Activated CD8-positive, alpha-beta memory T cell treated with anti-CD3 and anti-CD28 coated beads, Interleukin-2, amount 50 U/mL, for 48 hours (primary cell): ENCODE measurements at regions not wholly inside any gene's neighbourhood (a gene's known extent, or its start where the extent isn't known, plus 50 kb on each side); places are given as distances from the start of the nearest gene placed in this dataset.
"Not testable (repeated sequence)": the region's sequence is repeated elsewhere in the genome, so short reads cannot be mapped to it uniquely, and the experiment has no call there.

Experiments
- DNase-seq: peaks from one replicate; pipeline ENCODE4 v3.0.0-alpha.2; 2020

DNA sequence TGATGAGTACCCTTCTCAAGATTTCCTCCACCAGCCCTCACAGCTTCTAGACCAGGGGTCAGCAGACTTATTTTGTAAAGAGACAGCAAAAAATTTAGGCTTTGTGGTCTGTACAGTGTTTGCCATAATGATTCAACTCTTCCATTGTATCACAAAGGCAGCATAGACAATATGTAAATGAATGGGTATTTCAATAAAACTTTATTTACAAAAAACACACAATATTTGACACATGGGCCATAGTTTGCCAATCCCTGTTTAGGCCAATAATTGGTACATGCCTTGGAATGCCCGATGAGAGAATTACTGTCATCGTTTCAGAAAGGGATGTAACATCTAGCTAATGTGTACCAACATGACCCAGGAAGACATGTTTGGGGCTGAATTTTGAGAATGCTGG lies 178.9 kb upstream of the GALNT2 start:
- no peak for DNase-seq

DNA sequence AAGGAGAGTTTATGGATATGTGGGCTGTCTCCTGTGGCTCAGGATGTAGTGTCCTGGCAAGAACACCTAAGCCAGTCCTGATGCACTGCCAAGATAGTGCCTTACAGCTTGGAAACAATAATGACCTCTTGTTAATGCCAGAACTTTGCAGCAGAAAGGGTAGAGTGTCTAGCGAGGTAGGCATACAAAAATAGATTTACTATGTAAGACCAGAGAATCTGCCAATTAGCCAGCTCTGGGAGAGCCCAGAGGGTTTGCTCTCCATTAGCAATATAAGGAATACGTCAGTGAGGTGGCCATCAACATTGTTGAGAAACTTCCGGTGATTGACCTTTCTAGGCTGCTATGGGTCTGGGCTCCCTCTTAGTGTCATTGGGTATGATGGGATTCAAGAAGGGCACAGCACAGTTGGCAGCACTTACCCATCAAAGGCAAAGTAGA lies 178.5 kb upstream of the GALNT2 start:
- no peak for DNase-seq

DNA sequence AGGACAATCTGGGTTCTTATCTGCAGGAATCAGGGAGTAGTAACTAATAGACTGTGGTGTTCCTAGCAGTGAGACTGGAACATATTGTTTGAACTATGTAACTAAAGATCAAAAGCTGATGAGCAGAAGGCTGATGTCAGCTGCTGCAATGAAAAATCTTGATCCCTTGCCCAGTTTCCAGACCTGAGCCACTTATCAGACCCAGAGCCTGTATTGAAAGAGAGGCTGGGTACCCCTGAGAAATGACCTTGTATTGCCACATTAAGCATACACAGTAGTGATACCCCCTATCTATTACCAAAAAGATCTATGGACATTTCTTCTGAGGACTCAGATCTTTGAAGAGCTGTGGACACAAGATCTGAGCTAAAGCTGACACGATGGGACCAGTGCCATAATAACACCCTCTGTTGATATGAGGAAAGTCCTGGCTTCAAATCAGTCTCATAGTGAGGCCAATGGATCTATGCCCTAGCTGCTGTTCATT lies 178.0 kb upstream of the GALNT2 start:
- DNase-seq, result no peak

DNA sequence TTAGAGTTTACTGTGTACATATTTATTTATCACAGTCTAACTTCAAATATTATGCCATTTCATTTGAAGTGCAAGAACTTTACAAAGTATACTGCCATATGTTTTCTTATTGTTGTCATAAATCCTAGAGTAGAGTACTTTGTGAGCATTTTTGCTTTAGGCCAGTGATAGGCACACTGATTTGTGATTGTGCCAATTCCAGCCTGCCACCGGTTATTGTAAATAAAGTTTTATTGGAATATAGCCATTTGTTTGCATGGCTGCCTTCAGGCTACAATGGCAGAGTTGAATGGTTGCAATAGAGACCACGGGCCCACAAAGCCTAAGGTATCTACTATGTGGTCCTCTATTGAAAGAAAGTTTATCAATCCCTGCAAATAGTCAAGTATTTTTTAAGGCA lies 175.8 kb upstream of the GALNT2 start:
- DNase-seq, result no peak

DNA sequence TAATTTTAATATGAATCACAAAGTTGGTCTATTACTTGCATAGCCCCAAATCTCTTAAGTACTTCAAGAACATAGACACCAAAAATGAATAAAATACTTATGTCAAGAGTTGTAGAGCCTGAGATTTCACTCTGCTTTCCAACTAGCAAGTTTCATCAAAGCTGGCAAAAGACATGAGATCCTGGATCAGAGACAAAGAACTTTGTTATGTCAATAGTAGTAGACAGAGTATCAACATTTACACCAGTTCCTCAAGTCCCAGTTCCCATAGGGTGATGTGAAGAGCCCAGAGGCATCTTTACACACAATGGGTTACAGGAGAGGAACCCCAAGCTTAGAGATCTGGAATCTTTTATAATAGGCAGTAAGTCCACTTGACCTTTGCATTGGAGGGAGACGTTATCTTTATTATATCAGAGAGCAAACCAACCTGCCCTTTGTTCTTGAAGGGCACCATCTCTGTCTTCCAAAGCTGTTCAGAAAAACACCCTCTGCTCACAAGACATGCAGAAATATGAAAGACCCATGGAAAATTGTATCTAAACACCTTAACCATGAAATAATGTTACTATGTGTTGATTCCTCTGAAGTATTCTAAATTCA lies 174.4 kb upstream of the GALNT2 start:
- no peak for DNase-seq

DNA sequence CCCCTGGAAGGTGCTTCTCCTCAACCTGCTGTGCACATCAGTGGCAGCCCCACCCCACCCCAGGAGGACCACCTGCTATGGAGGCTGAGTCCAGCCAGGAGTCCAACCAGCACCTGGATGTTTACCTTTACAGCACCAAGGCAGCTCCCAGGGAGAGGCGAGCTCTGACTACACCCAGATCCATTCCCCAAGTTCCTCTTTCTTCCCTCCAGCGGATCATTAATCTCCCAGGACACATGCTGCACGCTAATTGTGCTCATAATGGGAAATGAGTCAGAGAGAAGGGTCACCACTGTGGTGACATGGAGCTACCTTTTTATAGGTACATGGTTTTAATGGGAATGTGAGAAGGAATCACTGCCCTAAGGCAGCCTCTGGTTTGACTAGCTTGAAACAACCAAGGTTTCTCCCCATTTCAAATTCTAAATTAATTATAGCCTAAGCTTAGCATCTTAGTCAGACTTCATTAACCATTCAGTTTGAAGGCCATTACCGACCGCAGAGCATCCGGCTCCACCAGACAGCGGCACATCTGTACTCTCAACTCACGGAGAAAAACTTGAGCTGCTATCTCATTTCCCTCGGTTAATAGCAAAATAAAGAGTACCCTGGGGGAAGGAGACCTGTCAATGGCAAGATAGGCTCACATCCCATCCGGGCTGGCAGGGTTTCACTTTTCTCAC lies 173.1 kb upstream of the GALNT2 start:
- DNase-seq, result no peak

DNA sequence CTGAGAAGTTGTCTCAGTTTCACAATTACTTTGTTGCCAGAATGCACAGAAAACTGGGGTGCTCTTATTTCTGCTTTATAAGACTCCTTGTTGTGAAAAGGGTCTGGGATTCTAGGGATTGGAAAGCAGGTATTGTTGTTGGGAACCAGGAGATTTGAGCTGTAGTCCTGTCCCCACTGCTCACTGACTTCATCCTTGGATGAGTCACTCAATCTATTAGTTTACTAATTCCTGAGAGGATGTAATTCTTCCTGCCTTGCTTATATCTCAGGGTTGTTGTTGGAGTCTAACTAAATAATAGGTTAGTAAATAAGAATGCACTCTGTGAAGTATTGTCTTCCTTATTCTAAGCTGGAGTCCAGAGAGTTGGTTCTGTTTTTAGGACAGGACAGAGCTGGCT lies 172.5 kb upstream of the GALNT2 start:
- DNase-seq, result no peak

DNA sequence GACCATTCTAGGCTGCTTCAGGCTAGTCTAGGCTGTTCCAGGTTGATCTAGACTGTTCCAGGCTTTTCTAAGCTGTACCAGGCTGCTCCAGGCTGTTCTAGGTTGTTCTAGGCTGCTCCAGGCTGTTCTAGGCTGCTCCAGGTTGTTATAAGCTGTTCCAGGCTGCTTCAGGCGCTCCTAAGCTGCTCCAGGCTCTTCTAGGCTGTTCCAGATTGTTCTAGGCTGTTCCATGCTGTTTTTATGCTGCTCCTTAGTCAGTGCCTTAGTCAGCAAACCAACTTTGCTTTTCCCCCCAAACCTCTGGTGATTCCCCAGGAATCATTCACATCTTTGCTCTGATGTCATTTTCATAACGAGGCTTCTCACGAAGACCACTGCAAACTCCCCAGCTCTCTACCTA lies 171.4 kb upstream of the GALNT2 start:
- DNase-seq, result no peak

DNA sequence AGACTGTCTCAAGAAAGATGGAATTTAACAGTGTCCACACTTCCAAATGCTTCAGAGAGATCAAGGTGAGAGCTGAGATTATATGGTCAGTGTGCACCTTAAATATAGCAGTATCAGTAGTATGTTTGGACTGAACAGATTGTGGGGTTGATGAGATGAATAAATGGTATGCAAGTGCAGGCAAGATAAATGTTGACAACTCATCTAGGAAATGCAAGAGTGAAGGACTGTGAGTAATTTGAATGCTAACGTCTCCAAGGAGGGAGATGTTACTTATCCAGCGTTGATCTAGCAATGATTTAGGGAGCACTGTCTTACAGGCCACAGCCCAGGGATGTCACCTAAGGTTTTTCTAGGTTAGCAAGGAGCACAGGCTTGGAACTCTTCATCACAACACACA lies 170.7 kb upstream of the GALNT2 start:
- DNase-seq, result no peak

DNA sequence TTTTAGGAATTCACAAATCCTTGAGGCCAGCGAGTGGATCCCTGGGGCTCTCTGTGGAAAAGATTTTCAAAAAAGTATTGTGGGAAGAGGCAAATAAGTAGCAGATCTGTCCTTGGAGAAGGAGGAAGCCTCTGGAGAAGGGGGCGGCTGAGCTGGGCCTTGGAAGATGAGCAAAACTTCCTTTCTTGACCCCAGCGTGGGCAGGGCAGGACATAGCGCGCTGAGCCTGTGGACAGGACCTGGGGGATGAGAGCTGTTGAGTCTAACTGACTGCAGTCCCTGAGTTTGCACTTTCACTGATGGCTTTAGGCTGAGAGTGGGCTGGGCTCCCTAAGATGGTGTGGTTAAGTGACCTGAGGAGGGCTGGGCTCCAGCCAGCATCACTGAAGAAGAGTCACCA lies 170.2 kb upstream of the GALNT2 start:
- DNase-seq, result no peak

DNA sequence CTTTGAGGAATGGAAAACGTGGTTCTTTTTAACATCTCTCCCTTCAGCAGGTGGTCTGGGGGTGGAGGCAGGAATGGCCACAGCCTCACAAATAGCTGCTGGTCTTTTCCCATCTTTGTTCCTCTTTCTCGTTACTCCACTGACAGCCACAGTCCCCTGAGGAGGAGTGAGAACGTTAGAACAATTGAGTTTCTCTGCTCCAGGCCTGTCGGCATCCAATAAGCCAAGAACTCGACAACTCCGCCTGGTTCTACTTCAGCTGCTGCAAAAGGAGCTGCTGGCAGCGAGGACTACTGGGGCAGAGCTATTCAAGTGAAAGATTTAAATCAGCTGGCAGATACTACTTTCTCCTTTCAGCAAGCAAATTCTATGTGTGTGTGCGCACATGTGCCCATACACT lies 169.5 kb upstream of the GALNT2 start:
- no peak for DNase-seq

DNA sequence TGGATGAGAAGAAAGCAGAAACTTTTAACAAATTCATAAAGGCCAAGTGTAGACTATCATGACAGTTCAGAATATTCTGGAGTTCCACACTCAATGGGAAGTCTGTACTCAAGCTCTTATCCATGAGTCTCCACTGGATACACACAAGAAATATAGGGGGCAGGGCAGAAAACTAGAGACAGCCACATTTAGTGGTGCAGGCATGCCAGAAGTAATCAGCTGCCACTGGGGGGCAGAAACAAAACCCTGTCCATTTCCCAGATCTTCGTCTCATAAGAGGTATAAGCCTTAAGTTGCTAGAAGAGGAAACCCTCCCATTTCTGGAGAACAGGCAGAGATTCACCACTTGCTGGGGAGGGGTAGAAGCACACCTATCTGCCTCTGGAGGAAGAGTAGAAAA lies 166.8 kb upstream of the GALNT2 start:
- no peak for DNase-seq

DNA sequence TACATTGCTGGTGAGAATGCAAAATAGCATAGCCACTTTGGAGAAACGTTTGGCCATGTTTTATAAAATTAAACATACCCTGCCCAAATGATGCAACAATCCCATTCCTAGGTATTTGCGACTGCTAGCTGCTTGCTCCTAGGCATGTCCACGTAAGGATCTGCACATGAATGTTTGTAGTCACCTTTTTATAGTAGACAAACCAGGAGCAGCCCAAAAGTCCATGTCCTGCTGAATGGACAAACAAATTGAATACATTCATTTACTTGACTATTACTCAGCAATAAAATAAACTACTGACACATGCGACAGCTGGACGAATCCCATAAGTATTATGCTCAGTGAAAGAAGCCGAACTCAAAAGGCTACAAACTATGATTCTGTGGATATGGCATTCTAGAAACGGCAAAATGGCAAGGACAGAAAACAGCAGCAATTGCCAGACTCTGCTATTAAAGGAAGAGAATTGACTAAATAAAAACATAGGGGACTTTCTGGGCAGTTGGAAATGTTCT lies 161.9 kb upstream of the GALNT2 start:
- no peak for DNase-seq

DNA sequence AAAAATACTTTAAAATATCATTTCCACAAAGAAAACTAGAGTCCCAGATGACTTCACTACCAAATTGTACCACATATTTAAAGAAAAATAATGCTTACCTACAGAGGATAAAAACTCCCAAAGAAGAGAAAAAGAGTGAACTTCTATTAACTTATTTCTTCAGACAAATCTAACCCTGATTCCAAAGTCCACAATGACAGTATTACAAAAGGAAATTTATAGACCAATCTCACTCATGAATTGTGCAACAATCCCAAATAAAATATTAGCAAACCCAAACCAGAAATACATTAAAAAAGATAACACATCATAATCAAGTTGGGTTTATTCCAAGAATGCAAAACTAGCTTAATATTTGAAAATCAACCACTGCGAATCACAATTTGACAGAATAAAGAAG lies 161.4 kb upstream of the GALNT2 start:
- no peak for DNase-seq

DNA sequence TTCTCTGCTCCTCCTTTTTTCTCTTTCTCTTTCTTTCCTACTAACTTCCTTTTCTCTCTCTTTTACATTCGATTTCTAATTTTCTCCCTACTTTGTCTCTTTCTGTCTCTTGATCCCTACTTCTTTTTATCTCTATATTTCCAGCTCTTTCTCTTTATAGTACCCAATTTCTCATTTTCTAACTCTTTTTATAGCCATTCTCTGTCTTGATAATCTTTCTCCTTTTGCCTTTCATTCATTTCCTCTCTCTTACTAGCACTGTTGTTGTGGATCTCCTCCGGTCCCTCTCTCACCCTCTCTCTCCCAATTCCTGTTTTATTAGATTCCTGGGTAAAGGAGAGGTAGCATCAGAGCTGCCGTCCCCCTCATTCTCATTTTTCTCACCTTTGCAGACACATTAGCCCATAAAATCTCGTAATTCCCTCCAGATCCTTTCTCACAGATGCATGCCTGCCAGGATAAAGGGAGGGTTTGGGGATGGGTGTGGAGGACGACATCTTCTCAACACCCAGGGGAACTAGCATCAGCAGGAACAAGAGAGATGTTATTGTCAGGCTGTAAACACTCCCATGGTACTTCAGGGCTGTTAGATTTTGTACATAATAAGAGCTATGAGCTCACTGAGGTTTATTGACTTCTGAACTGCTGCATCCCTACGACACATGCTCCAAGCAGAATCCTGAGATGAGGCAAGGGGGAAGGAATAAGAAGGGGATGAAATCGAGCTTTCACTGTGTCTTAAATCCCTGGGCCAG lies 159.0 kb upstream of the GALNT2 start:
- no peak for DNase-seq

DNA sequence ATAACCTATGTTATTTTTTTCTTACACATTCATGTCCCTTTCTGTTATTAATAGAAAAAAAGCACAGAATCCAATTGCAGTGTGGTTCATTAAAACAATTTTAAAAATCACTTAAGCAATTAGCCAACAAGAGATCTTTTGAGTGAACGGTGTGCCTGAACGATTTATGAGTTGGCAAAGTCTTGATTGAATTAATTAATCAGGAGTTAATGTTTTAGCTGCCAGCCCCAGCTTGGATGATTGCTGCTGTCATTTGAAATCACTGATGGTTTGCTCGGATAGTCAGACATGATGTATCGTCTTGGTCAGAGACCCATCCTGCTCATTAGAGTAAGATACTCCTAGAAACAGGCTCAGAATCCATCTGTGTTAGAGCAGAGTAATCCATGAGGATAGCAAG lies 158.3 kb upstream of the GALNT2 start:
- no peak for DNase-seq

DNA sequence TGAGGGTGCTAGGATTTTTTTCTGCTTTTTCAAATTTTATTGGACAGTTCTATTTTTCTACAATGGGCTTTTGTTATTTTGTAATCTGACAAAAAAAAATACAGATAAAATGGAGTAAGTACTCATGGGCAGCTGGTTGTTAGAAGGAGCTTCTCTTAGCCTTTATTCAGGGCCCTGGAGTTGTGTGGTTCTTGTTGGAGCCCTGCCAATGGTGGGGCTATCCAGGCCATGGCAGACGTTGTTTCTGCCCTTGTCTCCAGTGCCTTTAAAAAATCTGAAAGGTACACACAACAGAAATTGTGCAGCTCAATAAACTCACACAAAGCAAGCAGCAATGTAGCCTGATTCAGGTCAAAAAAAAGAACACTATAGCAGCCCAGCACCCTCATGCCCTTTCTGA lies 153.5 kb upstream of the GALNT2 start:
- DNase-seq, result no peak

DNA sequence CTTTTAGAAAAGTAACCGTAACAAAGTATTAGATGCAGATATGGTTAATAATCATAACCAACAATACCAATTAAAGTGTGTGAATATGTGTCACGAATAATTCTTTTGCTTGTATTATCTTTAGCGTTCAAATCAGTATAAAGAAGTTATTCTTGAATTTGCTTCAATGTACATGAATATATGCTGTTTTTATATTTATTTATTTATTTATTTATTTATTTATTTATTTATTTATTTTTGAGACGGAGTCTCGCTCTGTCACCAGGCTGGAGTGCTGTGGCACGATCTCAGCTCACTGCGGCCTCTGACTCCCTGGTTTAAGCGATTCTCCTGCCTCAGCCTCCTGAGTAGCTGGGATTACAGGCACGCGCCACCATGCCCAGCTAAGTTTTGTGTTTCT lies 147.6 kb upstream of the GALNT2 start:
- not testable (repeated sequence) for DNase-seq

DNA sequence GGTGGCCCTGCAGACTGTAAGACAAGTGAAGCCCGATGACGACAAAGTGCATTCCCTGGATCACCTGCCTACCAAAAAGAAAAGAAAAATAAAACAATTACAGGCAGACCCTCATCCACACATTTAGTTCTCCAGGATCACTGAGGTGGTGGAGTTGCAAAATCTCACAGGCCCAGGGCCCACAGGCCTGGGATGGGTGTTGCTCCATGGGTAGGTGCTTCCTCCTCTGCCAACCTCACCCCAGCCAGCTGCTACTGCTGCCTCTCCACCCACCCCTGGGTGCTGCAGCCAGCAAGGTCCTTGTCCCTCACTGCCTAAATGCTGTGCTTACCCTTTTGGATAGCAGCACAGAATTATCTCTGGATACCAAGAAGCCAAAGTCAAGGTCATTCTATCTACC lies 146.4 kb upstream of the GALNT2 start:
- no peak for DNase-seq

DNA sequence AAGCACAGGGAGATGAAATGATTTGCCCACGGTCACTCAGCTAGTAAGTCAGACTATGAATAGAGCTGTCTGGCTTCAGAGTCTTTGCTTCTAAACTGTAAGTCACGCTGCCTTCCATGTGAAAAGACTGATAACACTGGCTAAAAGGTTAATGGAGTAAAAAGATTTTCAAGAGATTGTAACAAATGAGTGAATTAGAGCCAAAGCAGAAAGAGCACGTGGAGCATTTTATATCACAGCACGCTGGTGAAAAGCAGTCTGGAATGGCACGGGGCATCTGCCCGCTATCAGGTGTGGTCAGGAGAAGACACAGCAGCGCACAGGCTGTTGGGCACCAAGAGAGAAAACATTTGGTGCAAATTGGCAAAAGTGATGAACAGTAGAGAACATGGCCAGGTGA lies 144.8 kb upstream of the GALNT2 start:
- DNase-seq, result no peak

DNA sequence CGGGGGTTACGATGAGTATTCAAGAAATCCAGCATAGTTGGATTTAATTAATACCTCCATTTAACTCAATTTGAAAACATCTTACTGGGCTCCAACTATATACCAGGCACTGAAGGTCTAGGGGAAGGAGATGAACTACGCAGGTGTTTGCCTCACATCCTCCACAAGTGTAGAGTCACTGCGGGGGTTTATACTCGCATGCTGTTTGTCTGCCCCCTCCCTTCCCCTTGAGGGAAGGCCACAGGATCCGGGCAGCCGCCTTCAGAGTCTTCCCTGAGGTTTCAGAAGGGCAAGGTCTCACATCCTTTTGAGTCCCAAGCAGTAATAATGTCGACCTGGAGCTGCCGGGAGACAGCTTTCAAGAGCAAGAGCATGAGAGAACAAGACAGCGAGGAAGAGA lies 142.4 kb upstream of the GALNT2 start:
- DNase-seq, result no peak

DNA sequence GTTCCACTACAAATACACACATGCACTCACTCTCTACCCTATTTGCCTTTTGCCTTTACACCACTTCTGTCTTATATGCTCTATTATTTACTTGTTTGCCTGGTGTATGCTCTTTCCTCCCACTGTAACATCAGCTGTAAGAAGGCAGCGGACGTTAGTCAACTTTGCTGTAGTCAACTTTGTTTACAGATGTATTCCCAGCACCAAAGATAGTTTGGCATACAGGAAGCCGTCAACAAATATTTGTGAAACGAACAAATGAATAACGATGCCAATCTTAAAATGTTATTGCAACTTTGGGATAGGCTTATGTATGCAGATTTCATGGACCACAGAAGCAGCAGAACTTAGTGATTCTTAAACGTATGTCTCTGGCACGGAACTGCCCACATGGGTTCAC lies 138.3 kb upstream of the GALNT2 start:
- DNase-seq, result no peak

DNA sequence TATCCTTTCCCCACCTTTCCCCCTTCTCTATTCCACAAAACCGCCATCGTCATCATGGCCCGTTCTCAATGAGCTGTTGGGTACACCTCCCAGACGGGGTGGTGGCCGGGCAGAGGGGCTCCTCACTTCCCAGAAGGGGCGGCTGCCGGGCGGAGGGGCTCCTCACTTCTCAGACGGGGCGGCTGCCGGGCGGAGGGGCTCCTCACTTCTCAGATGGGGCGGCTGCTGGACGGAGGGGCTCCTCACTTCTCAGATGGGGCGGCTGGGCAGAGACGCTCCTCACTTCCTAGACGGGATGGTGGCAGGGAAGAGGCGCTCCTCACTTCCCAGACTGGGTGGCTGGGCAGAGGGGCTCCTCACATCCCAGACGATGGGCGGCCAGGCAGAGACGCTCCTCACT lies 135.3 kb upstream of the GALNT2 start:
- DNase-seq, result not testable (repeated sequence)

DNA sequence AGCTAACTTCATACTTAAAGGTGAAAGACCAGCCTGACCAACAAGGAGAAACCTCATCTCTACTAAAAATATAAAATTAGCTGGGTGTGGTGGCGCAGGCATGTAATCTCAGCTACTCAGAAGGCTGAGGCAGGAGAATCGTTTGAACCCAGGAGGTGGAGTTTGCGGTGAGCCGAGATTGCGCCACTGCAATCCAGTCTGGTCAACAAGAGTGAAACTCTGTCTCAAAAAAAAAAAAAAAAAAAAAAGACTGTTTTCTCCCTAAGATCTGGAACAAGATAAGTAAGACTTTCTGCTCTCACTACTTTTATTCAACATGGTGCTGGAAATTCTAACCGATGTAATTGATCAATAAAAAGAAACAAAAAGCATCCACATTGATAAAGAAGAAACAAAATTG lies 131.9 kb upstream of the GALNT2 start:
- not testable (repeated sequence) for DNase-seq
